ENCODE measurements at regions not wholly inside any gene's neighbourhood (a gene's known extent, or its start where the extent isn't known, plus 50 kb on each side); places are given as distances from the start of the nearest gene placed in this dataset.
A peak's percentile ranks its signal among the peaks of the same experiment; 100 is the strongest.
"Not testable (repeated sequence)": the region's sequence is repeated elsewhere in the genome, so short reads cannot be mapped to it uniquely, and the experiment has no call there.

- Histone ChIP-seq H3K27me3 (replicated peaks) (no peaks in the 10 kb centered on the region), H3K4me3 (no peak overlapping the region), H3K4me1 (replicated peaks) (no peaks in the 10 kb centered on the region), H3K27ac (no peak overlapping the region), H3K9me3 (replicated peaks) (no peaks in the 10 kb centered on the region), H3K36me3 (no peaks in the 10 kb centered on the region)
- DNase-seq (ENCODE audit: low read depth in 1 of 2, low spot score in 2 of 2), result no peak
Observed at GRCh38 chr22:34592123-34592740, 473.7 kb upstream of the ISX start.

GRCh38 chr22:34599567-34599966 lies 466.4 kb upstream of the ISX start:
- no peaks in the 10 kb centered on the region for H3K27me3 ChIP-seq (replicated peaks)
- DNase-seq (ENCODE audit: low read depth in 1 of 2, low spot score in 2 of 2), result no peak

GRCh38 chr22:34604312-34604711 lies 461.6 kb upstream of the ISX start:
- H3K36me3 ChIP-seq, result no peaks in the 10 kb centered on the region
- H3K27ac ChIP-seq, result no peak overlapping the region

More at GRCh38 chr22:34599567-34599966, 466.4 kb upstream of the ISX start:
- H3K9me3 ChIP-seq (replicated peaks), result no peaks in the 10 kb centered on the region
- H3K4me1 ChIP-seq (replicated peaks), result no peaks in the 10 kb centered on the region
- no peak overlapping the region for H3K4me3 ChIP-seq
- no peaks in the 10 kb centered on the region for H3K36me3 ChIP-seq
- H3K27ac ChIP-seq, result no peak overlapping the region

GRCh38 chr22:34608106-34608505 lies 457.9 kb upstream of the ISX start:
- Histone ChIP-seq H3K27me3 (replicated peaks) (no peaks in the 10 kb centered on the region), H3K9me3 (replicated peaks) (no peaks in the 10 kb centered on the region; the same call in 1 of the 2 replicates)
- DNase-seq (ENCODE audit: low read depth in 1 of 2, low spot score in 2 of 2), result no peak

More at GRCh38 chr22:34604312-34604711, 461.6 kb upstream of the ISX start:
- no peak for DNase-seq (ENCODE audit: low read depth in 1 of 2, low spot score in 2 of 2)
- no peaks in the 10 kb centered on the region; the same call in 1 of the 2 replicates for H3K9me3 ChIP-seq (replicated peaks)
- no peaks in the 10 kb centered on the region for H3K27me3 ChIP-seq (replicated peaks)
- no peak overlapping the region for H3K4me3 ChIP-seq
- 0 out of 2 replicates have a peak, but pooled peaks cover 4% of the 10 kb centered on the region for H3K4me1 ChIP-seq (replicated peaks)

GRCh38 chr22:34608540-34609115 lies 457.3 kb upstream of the ISX start:
- Histone ChIP-seq H3K27me3 (replicated peaks) (no peaks in the 10 kb centered on the region), H3K27ac (no peak overlapping the region), H3K4me1 (replicated peaks) (0 out of 2 replicates have a peak, but pooled peaks cover 4% of the 10 kb centered on the region), H3K36me3 (no peaks in the 10 kb centered on the region), H3K9me3 (replicated peaks) (no peaks in the 10 kb centered on the region; the same call in 1 of the 2 replicates), H3K4me3 (no peak overlapping the region)
- peak in 1 of 2 experiments; percentile 2 for DNase-seq (ENCODE audit: low read depth in 1 of 2, low spot score in 2 of 2)

More at GRCh38 chr22:34608106-34608505, 457.9 kb upstream of the ISX start:
- H3K4me1 ChIP-seq (replicated peaks), result 0 out of 2 replicates have a peak, but pooled peaks cover 4% of the 10 kb centered on the region
- H3K27ac ChIP-seq, result no peak overlapping the region
- no peaks in the 10 kb centered on the region for H3K36me3 ChIP-seq
- H3K4me3 ChIP-seq, result no peak overlapping the region

- DNase-seq (ENCODE audit: low read depth in 1 of 2, low spot score in 2 of 2), result no peak
- H3K4me3 ChIP-seq, result no peak overlapping the region
- no peaks in the 10 kb centered on the region; the same call in 1 of the 2 replicates for H3K9me3 ChIP-seq (replicated peaks)
- no peaks in the 10 kb centered on the region for H3K27me3 ChIP-seq (replicated peaks)
- H3K36me3 ChIP-seq, result no peaks in the 10 kb centered on the region
- H3K4me1 ChIP-seq (replicated peaks), result 0 out of 2 replicates have a peak, but pooled peaks cover 4% of the 10 kb centered on the region
- no peak overlapping the region for H3K27ac ChIP-seq
Observed at GRCh38 chr22:34609646-34610045, 456.3 kb upstream of the ISX start.

- DNase-seq (ENCODE audit: low read depth in 1 of 2, low spot score in 2 of 2), result no peak
- H3K4me3 ChIP-seq, result no peak overlapping the region
- H3K4me1 ChIP-seq (replicated peaks), result no peaks in the 10 kb centered on the region
- no peak overlapping the region for H3K27ac ChIP-seq
- H3K27me3 ChIP-seq (replicated peaks), result no peaks in the 10 kb centered on the region
- H3K9me3 ChIP-seq (replicated peaks), result no peaks in the 10 kb centered on the region
- H3K36me3 ChIP-seq, result no peaks in the 10 kb centered on the region
Observed at GRCh38 chr22:34620161-34620560, 445.8 kb upstream of the ISX start.

- Histone ChIP-seq H3K4me1 (replicated peaks) (no peaks in the 10 kb centered on the region), H3K9me3 (replicated peaks) (no peaks in the 10 kb centered on the region), H3K27me3 (replicated peaks) (no peaks in the 10 kb centered on the region), H3K27ac (no peak overlapping the region), H3K36me3 (no peaks in the 10 kb centered on the region), H3K4me3 (no peak overlapping the region)
- no peak for DNase-seq (ENCODE audit: low read depth in 1 of 2, low spot score in 2 of 2)
Observed at GRCh38 chr22:34620832-34621231, 445.1 kb upstream of the ISX start.

- Histone ChIP-seq H3K36me3 (no peaks in the 10 kb centered on the region), H3K9me3 (replicated peaks) (no peaks in the 10 kb centered on the region), H3K4me1 (replicated peaks) (no peaks in the 10 kb centered on the region), H3K27me3 (replicated peaks) (no peaks in the 10 kb centered on the region), H3K4me3 (no peak overlapping the region), H3K27ac (no peak overlapping the region)
- no peak for DNase-seq (ENCODE audit: low read depth in 1 of 2, low spot score in 2 of 2)
Observed at GRCh38 chr22:34622602-34623001, 443.4 kb upstream of the ISX start.

GRCh38 chr22:34623580-34623979 lies 442.4 kb upstream of the ISX start:
- no peaks in the 10 kb centered on the region for H3K4me1 ChIP-seq (replicated peaks)
- no peak overlapping the region for H3K27ac ChIP-seq
- H3K27me3 ChIP-seq (replicated peaks), result no peaks in the 10 kb centered on the region
- DNase-seq (ENCODE audit: low read depth in 1 of 2, low spot score in 2 of 2), result no peak
- H3K36me3 ChIP-seq, result no peaks in the 10 kb centered on the region
- H3K4me3 ChIP-seq, result no peak overlapping the region
- H3K9me3 ChIP-seq (replicated peaks), result no peaks in the 10 kb centered on the region

- H3K4me1 ChIP-seq (replicated peaks); H3K27me3 ChIP-seq (replicated peaks); H3K4me3 ChIP-seq; DNase-seq (ENCODE audit: low read depth in 1 of 2, low spot score in 2 of 2); H3K36me3 ChIP-seq; H3K9me3 ChIP-seq (replicated peaks); H3K27ac ChIP-seq: not testable (repeated sequence)
Observed at GRCh38 chr22:34625892-34626291, 440.1 kb upstream of the ISX start.

GRCh38 chr22:34638128-34638527 lies 427.8 kb upstream of the ISX start:
- no peak overlapping the region for H3K4me3 ChIP-seq
- DNase-seq (ENCODE audit: low read depth in 1 of 2, low spot score in 2 of 2), result no peak
- H3K27ac ChIP-seq, result no peak overlapping the region
- H3K9me3 ChIP-seq (replicated peaks), result no peaks in the 10 kb centered on the region
- H3K27me3 ChIP-seq (replicated peaks), result no peaks in the 10 kb centered on the region
- H3K4me1 ChIP-seq (replicated peaks), result no peaks in the 10 kb centered on the region
- no peaks in the 10 kb centered on the region for H3K36me3 ChIP-seq

GRCh38 chr22:34639911-34640310 lies 426.0 kb upstream of the ISX start:
- no peaks in the 10 kb centered on the region for H3K9me3 ChIP-seq (replicated peaks)
- no peak overlapping the region for H3K27ac ChIP-seq
- no peaks in the 10 kb centered on the region for H3K36me3 ChIP-seq
- DNase-seq (ENCODE audit: low read depth in 1 of 2, low spot score in 2 of 2), result no peak
- no peaks in the 10 kb centered on the region for H3K4me1 ChIP-seq (replicated peaks)
- H3K27me3 ChIP-seq (replicated peaks), result no peaks in the 10 kb centered on the region
- no peak overlapping the region for H3K4me3 ChIP-seq

GRCh38 chr22:34645375-34645774 lies 420.6 kb upstream of the ISX start:
- Histone ChIP-seq H3K4me3 (no peak overlapping the region), H3K36me3 (no peaks in the 10 kb centered on the region), H3K4me1 (replicated peaks) (no peaks in the 10 kb centered on the region), H3K27me3 (replicated peaks) (no peaks in the 10 kb centered on the region), H3K9me3 (replicated peaks) (no peaks in the 10 kb centered on the region), H3K27ac (no peak overlapping the region)
- no peak for DNase-seq (ENCODE audit: low read depth in 1 of 2, low spot score in 2 of 2)
